GM12872 (cell line): ENCODE measurements at regions not wholly inside any gene's neighbourhood (a gene's known extent, or its start where the extent isn't known, plus 50 kb on each side); places are given as distances from the start of the nearest gene placed in this dataset.

Experiments used
- CTCF ChIP-seq: IDR thresholded peaks from 3 replicates; pipeline ENCODE4 v1.5.1; 2011; ENCODE audit warnings: low read depth, mild to moderate bottlenecking, low read length, moderate library complexity; ENCODE audit not compliant: insufficient read depth

- no peak for TF ChIP-seq CTCF
Observed at GRCh38 chr21:39079617-39080016, 103.6 kb downstream of the PSMG1 start.

DNA sequence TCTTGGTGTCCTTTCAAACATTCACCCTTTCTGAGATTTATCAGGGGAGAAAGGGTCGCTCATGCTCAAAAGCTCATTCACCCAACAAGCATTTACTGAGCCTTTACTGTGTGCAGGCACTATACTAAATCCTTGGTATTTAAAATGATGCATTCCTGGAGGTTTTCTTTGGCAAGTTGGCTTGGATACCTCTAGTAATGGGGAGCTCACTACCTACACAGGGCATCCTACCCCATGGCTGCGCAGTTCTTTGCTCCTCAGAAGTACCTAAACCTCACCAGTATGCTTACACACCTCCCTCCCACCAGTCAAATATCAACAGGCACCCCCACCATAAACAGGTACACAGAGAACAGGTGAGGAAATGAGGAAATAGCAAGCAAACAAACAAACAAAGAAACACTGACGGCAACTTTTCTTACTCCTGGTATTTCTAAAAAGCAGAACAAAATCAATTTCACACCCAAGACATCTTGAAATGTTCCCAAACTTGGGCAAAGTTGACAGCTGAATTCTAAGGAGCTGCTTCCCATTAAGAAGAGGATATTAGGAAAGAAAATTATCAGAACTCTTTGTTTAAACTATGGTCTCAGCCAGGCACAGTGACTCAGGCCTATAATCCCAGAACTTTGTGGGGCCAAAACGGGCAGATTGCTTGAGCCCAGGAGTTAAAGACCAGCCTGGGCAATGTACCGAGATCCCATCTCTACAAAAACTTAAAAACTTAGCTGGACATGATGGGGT, 104.8 kb downstream of the PSMG1 start:
- TF ChIP-seq CTCF, result no peak

- no peak for TF ChIP-seq CTCF
Observed at GRCh38 chr21:39077876-39078275, 105.4 kb downstream of the PSMG1 start.

GRCh38 chr21:39074508-39074907, 108.7 kb downstream of the PSMG1 start:
- no peak for TF ChIP-seq CTCF

DNA sequence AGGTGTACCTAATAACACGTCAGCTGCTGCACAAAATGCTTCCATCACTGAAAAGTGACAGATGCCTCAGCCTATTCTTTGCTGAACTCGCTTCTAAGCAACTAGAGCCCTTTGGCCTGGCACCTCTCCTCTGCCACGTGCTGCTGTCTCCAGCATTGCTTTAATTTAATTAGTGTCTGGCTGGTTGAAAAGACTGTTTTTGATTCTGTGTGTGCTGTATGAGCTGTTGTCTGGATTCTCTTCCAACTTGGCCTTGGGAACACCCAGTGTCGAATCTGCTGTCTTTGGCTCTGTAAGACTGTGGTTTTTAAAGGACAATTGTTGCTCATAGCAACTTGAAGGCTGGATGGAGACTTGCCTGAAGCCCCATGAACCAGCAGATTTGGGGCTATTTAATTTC, 109.5 kb downstream of the PSMG1 start:
- no peak for TF ChIP-seq CTCF

DNA sequence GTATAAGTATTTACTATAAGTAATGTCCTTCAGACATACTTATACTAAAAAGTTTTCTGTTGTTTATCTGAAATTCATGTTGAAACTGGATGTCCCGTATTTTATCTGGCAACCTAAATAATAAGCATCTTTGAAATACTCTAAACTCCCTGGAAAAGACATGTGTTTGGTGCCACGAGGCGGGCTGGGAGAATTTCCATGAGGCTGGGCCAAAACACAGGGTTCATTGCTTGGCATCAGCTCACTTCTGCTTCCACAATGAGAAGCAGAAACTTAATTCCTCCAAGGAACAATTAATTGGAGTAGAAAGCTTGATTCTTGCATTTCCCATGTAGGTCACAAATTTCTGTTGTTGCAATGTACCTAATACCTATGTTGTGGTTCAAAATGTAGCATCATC, 110.2 kb downstream of the PSMG1 start:
- no peak for TF ChIP-seq CTCF

DNA sequence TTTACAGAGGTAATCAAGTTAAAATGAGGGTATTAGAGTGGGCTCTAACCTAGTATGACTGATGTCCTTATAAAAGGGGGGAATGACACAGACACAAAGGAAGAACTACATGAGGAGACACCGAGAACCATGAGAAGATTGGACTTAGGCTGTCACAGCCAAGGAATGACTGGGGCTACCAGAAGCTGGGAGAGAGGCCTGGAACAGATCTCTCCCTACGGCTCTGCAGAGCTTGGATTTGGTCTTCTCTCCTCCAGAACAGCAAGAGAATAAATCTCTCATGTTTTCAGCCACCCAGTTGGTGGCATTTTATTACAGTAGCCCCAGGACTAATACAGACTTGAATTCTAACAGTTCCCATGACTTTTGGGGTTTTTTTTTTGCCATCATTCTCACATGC, 110.8 kb downstream of the PSMG1 start:
- no peak for TF ChIP-seq CTCF
